ENCODE measurements at regions not wholly inside any gene's neighbourhood (a gene's known extent, or its start where the extent isn't known, plus 50 kb on each side); places are given as distances from the start of the nearest gene placed in this dataset.

DNA sequence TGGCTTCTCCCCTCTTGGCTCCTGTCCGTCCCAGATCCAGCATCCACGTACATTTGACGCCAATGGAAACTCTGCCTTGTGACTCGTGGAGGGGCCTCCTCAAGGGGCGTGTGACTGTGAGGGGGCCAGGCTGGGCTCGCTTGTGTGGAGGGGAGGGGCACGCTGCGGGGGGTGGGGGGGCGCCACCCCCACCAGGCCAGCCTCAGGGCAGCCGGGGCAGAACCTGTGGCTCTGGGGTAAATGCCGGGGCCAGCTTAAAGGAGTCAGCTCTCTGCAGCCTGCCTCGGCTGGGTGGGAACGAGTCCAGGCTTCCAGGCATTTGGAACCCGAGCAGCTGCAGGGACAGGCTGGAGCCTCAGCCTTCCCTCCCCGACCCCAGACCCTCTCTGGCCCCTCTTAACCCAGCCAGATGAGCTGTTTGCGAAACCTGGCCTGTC is 94.1 kb downstream of the SIK1 start:
- no peak for DNase-seq (ENCODE audit: low read depth in 2 of 2)

DNA sequence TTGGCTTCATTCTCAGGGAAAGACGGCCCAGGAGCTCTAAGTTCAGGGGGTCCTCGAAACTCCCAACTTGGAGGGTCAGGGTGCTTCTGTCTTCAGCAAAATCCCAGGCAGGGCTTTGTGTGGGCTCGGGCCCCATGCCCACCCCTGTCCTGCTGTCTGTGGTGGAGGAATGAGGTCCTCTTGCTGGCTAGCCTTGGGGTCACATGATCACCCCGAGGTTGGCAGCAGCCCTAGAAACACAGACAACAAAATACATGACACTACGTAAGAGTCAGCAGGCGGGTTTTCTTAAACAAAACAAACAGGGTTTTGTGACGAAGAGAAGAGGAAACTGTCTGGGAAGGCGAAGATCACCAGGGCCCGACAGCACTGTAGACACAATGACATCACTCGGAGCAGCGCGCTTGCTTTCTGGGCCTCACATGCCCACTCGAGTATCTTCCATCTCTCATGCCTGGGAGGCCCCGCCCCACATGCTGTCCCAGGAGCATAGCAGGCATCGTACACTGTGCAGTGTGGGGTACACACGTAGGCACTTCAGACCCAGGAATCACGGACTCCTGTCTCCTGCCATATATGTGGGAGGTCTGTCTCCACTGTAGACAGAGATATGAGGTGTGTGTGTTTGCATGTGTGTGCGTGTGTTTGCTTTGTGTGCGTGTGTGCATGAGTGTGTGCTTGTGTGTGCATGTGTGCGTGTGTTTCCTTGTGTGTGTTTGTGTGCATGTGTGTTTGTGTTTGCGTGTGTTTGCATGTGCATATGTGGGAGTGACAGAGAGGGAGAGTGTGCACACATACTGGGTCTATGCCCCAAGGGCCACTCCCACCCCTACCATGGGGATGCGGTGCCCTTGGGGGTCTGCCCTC is 94.7 kb downstream of the SIK1 start:
- DNase-seq (ENCODE audit: low read depth in 2 of 2): no peak

GRCh38 chr21:43331111-43331961 is 95.6 kb downstream of the SIK1 start:
- DNase-seq (ENCODE audit: low read depth in 2 of 2): no peak

GRCh38 chr21:43330306-43330881 is 96.5 kb downstream of the SIK1 start:
- DNase-seq (ENCODE audit: low read depth in 2 of 2): no peak

DNA sequence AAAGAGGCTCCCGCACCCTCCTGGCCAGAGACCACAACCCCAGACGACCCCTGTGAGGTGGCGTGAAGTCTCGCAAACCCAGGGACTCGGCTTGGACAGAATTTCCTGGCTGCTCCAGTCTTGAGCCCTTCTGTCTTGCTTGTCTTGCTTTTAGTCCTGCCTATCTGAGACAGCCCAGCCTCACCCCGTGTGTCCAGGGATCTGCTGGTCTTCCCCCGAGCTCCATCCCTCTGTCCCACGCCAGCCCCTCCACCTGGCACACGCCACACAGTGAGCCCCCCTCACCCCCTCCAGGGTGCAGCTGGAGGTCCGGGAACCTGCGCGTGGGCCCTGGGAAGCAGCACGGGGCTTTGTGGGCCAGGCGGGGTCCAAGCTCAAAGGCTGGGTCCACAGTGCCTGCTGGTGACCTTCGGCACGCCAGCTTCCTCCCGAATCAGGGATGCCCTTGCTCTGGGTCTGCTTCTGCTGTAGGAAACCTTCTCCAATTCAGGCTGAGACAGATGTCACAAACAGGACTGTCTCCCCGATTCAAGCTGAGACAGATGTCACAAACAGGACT is 97.1 kb downstream of the SIK1 start:
- no peak for DNase-seq (ENCODE audit: low read depth in 2 of 2)

DNA sequence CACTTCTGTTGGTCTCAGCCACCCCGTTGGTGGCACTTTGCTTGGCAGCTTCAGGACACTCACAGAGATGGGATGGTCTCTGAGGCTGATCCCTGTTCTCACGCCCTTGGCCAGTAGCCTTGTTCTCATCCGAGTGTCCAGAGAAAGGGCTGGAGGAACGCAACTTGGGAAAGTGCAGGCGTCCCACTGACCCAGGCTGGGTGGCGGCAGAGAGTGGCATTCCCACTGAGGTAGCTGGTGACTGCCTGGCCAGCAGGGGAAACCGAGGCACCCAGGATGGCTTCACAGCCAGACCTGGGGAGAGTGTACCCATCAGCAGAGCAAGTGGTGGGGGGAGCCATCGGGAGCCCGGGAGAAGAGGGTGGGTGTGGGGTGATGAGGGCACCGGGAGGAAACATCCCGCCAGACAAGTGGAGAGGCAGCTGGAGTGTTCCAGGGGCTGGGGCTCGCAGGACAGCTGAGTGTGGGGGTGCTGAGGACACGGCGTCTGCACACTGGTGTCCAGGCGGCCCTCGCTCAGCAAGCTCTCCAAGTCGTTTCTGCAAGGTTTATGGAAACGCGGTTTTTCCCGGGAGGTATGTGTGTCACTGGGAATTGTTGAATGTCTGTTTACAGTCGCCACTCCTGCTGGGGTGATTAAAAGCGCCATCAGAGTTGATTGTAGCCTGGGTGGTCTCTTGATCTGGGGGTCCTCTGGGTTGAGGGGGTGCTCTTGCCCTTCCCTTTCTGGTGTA is 97.8 kb downstream of the SIK1 start:
- no peak for DNase-seq (ENCODE audit: low read depth in 2 of 2)

DNA sequence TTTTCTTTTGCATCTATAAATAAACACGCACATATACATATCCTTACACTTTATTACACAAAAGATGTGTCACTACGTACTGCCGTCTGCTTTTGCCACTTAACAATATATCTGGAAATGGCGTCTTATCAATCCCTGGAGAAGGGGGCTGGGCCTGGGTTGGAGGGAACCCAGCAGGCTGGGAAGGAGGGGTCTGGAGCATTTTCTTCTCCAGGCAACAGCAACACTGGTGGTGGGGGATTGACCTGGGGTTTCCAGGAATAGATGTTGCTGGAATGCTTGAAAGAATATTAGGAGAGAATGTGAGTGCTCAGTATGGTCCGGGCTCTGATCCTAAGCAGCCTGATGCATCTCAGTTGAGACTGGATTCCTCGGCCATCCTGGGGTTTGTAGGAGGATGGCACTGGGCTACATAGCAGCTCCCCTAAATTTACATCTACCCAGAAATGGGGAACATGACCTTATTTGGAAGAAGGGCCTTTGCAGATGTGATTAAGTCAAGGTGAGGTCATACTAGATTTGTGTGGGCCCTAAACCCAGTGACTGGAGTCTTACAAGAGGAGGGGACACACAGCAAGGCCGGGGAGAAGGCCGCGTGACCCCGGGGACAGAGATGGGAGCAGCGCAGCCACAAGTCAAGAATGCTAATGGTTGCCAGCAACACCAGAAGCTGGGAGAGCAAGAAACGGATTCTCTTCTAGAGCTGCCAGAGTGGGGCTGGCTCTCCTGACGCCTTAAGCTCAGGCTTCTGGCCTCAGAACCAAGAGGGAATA is 98.6 kb downstream of the SIK1 start:
- DNase-seq (ENCODE audit: low read depth in 2 of 2): no peak

GRCh38 chr21:43325968-43326715 is 100.8 kb downstream of the SIK1 start:
- DNase-seq (ENCODE audit: low read depth in 2 of 2): no peak

- DNase-seq (ENCODE audit: low read depth in 2 of 2): no peak
These were observed 101.9 kb downstream of the SIK1 start for GRCh38 chr21:43325036-43325435.

- DNase-seq (ENCODE audit: low read depth in 2 of 2): no peak
These were observed 102.3 kb downstream of the SIK1 start for GRCh38 chr21:43324596-43324995.

DNA sequence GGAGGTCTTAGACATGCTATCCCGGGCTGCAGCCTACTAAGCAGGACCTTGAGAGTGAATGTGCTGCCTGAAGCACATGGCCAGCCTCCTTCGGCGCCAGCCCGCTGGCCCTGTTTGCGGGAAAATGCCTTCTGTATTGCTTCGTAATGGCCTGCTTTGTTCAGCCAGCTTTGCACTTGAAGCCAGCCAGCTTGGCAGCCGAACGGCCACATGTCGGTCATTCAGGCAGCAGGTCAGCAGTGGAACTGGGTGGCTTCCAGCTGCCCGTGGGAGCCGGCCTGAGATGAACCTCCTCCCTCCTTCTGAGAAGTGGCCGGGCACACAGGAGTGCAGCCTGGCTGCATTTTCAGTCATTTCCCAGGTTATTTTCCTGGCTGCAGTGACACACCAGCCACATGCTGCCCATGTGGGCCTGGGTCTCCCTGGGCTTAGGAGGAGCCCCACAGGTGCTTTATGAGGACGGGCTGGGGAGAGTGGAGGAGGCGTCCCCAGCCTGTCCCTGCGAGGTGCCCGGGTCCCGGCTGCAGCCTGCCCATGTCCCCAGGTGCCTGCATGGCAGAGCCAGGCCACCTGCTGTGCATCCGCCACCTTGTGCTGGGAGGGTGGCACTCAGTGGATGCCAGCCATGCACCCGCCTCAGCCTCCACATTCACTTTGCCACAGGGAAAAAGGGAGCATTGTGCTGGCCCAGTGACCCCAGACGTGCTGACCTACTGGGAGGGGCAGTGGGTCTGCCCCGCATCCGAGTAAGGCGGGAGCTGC is 103.5 kb downstream of the SIK1 start:
- no peak for DNase-seq (ENCODE audit: low read depth in 2 of 2)

- no peak for DNase-seq (ENCODE audit: low read depth in 2 of 2)
These were observed 104.1 kb downstream of the SIK1 start for GRCh38 chr21:43322805-43323204.

- DNase-seq (ENCODE audit: low read depth in 2 of 2): no peak
These were observed 104.6 kb downstream of the SIK1 start for GRCh38 chr21:43322311-43322710.

DNA sequence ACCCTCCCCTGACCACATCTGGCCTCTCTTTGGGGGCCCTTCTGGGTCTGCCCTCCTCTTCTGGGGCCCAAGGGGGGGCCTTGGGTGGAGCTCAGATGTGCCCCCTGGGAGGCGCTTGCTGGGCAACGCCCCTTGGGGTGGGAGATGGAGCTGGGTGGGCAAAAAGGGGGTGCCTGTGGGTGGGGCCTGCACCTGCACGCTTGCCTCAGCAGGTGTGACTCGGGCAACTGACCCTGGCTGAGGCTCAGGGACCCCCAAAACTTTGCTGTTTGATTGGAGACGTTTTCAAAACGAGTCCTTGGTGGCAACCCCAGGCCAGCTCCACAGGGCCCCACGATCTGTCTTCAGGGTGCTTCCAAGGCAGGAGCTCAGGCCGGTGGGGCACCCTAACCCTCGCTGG is 105.3 kb downstream of the SIK1 start:
- DNase-seq (ENCODE audit: low read depth in 2 of 2): no peak

DNA sequence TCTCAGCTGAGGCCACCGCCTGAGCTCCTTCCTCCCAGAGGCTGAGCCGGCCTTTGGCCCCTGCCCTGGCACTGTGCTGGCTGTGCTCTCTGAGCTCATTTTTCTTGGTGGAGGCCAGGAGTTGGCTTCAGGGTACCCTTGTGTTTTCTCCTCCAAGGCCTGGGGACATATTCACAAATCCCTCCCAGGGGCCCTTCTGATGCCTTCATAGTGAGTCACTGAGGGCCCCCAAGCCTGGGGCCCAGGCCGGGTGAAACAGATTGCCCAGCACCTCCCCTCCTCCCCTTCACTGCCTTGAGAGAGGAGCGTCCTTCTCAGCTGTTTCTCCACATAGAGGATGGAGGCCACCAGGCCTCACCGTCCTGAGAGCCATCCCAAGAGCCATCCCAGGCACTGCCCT is 105.8 kb downstream of the SIK1 start:
- no peak for DNase-seq (ENCODE audit: low read depth in 2 of 2)

- no peak for DNase-seq (ENCODE audit: low read depth in 2 of 2)
These were observed 106.4 kb downstream of the SIK1 start for GRCh38 chr21:43320526-43320925.

DNA sequence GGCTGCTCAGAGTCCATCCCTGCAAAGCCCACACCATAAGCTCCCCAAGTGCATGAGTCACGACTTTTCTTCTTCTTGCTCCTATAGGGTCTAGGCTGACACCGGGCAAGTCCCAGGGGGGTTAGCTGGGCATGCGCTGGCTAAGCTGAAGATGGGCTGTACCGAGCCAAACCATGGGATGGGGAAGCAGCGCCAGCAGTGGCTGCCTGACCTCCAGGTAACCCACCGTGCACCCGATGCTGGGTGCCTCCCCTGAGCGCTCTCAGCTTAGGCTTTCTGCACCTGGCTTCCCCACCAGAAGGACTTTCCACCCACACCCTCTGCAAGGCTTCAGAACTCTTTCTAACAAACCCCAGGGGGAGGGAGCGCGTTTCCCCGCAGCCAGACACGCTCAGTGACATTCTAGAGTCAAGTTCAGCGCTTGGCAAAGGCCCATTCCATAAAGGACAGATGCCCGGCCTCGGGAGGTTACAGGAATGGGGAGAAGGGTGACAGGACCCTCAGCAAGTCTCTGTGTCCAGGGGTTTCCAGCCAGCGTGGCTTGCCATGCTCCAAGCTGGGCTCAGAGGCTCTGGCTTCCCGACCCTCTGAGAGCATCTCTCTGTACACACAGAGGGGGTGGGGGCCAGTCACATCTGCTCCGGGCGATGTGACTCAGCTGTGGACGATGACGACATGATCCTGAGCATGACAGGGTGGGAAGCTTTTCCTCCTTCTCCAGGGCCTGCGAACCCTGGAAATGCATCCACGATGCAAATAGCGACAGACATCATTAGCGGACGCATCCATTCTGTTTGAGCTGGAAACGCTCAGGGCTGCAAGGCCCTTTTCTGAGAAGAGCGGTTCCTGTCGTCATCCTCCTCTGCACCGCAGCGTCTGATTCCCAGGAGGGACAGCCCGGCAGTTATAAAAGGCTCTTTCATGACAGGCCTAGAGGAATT is 107.8 kb downstream of the SIK1 start:
- DNase-seq (ENCODE audit: low read depth in 2 of 2): no peak

- no peak for DNase-seq (ENCODE audit: low read depth in 2 of 2)
These were observed 108.6 kb downstream of the SIK1 start for GRCh38 chr21:43318368-43318767.
